Tibial nerve (tissue), 4 donors: ENCODE measurements at regions not wholly inside any gene's neighbourhood (a gene's known extent, or its start where the extent isn't known, plus 50 kb on each side); places are given as distances from the start of the nearest gene placed in this dataset.

Source experiments
- EP300 ChIP-seq, 2 donors: sonication (generic); formaldehyde crosslinking; IDR thresholded peaks; one replicate each; pipeline ENCODE4 v1.6.1; 2017; ENCODE audit warnings: antibody characterized with exemption in 2 of 2, mild to moderate bottlenecking in 1 of 2
- POLR2A ChIP-seq, 2 donors: fragments of 450-650 bp; IDR thresholded peaks; one replicate each; pipeline ENCODE4 v1.6.1; 2017; ENCODE audit warnings: antibody characterized with exemption in 2 of 2, mild to moderate bottlenecking in 2 of 2, moderate library complexity in 2 of 2
- TF ChIP-seq, protein P1 (sequence below), 5 experiments: fragments of 200-600 bp in 3 of 5; fragments of 450-650 bp in 2 of 5; sonication (generic) in 3 of 5; IDR thresholded peaks; one replicate each; pipeline ENCODE4 v1.5.1; 2016 to 2019; ENCODE audit warnings: antibody characterized with exemption in 5 of 5, mild to moderate bottlenecking in 3 of 5, moderate library complexity in 2 of 5

DNA sequence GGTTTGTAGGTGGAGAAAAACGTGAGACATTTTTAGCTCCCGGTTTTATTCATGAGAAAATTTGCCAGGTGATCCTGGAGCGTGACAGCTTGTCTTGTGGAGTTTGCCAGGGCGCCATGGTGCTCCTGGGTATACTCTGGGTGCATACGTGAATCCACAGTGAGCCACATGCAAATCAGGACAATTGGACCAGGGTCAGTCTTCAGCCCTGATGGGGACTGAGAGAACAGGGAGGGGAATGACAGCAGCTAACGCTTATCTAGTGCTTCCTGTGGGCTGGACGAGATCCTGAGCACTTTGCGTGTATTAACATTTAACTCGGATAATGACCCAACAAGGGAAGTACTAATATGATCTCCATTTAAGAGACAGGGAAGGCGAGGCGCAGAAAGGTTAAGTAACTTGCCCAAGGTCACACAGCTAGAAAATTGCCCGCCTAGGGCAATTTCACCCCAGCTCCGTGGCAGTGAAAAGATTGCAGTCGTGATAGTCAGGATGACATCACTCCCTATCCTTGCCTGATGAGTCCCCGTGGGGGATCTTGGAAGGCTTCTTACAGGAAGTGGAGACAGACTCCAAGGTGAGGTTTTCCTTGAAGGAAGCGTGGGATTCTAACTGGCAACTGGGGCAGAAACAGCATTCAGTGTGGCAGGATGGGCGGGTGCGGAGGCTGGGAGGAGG, 118.4 kb upstream of the NCOR2 start:
- TF ChIP-seq, protein P1, sequence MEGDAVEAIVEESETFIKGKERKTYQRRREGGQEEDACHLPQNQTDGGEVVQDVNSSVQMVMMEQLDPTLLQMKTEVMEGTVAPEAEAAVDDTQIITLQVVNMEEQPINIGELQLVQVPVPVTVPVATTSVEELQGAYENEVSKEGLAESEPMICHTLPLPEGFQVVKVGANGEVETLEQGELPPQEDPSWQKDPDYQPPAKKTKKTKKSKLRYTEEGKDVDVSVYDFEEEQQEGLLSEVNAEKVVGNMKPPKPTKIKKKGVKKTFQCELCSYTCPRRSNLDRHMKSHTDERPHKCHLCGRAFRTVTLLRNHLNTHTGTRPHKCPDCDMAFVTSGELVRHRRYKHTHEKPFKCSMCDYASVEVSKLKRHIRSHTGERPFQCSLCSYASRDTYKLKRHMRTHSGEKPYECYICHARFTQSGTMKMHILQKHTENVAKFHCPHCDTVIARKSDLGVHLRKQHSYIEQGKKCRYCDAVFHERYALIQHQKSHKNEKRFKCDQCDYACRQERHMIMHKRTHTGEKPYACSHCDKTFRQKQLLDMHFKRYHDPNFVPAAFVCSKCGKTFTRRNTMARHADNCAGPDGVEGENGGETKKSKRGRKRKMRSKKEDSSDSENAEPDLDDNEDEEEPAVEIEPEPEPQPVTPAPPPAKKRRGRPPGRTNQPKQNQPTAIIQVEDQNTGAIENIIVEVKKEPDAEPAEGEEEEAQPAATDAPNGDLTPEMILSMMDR (IDR thresholded peaks at IDR 0.05), result no peak
- no peak for TF ChIP-seq POLR2A (IDR thresholded peaks at IDR 0.05)
- no peak for TF ChIP-seq EP300 (IDR thresholded peaks at IDR 0.05)
